Activated B cell treated with CpG ODN at 0.5 μM for 24 hours (primary cell): ENCODE measurements at regions not wholly inside any gene's neighbourhood (a gene's known extent, or its start where the extent isn't known, plus 50 kb on each side); places are given as distances from the start of the nearest gene placed in this dataset.
"Not testable (repeated sequence)": the region's sequence is repeated elsewhere in the genome, so short reads cannot be mapped to it uniquely, and the experiment has no call there.

ENCODE experiments used
- ATAC-seq: fragments of 200-7000 bp; cut with Tn5 transposase; one replicate; pipeline ENCODE4 v1.10.0; 2021; ENCODE audit warnings: low read depth, mild to moderate bottlenecking, moderate library complexity
- CTCF ChIA-PET: fragments of 350-600 bp; sonication (Branson Sonifier 250); formaldehyde crosslinking; loops from one replicate; lab custom pipeline; 2021; ENCODE audit warnings: antibody characterized with exemption; lab: Charles Lee
- POLR2A ChIA-PET: fragments of 350-600 bp; sonication (Branson Sonifier 250); formaldehyde crosslinking; loops from one replicate; lab custom pipeline; 2021; ENCODE audit warnings: antibody characterized with exemption; lab: Charles Lee
- DNase-seq: peaks from one replicate; pipeline ENCODE4 v3.0.0; 2022
- H3K27ac Mint-ChIP-seq: one replicate; pipeline ENCODE4 v1.8.0; 2020; ENCODE audit warnings: mixed read lengths
- H3K27me3 Mint-ChIP-seq: one replicate; pipeline ENCODE4 v1.8.0; 2021; ENCODE audit warnings: mixed read lengths
- H3K36me3 Mint-ChIP-seq: one replicate; pipeline ENCODE4 v1.8.0; 2021; ENCODE audit warnings: low read depth, mixed read lengths
- H3K4me1 Mint-ChIP-seq: one replicate; pipeline ENCODE4 v1.8.0; 2021; ENCODE audit warnings: mixed read lengths
- H3K4me3 Mint-ChIP-seq: one replicate; pipeline ENCODE4 v1.8.0; 2020; ENCODE audit warnings: mild to moderate bottlenecking, mixed read lengths
- H3K9me3 Mint-ChIP-seq: one replicate; pipeline ENCODE4 v1.8.0; 2020; ENCODE audit warnings: mixed read lengths
- CTCF ChIP-seq: fragments of 200-600 bp; IDR thresholded peaks from one replicate; pipeline ENCODE4 v1.8.0; 2022; ENCODE audit warnings: antibody characterized with exemption, mild to moderate bottlenecking
- intact Hi-C: fragments of 100-400 bp; cut with micrococcal nuclease; formaldehyde crosslinking; loops from one replicate; pipeline ENCODE4 v1.15.1; 2024

GRCh38 chrX:125137521-125137920 lies 182.2 kb upstream of the TEX13C start:
- TF ChIP-seq CTCF = no peak
- Mint-ChIP-seq H3K4me1 (no peaks in the 10 kb centered on the region), H3K4me3 (no peak overlapping the region), H3K27me3 (no peaks in the 10 kb centered on the region), H3K36me3 (no peaks in the 10 kb centered on the region), H3K9me3 (no peaks in the 10 kb centered on the region), H3K27ac (no peak overlapping the region)
- CTCF ChIA-PET = no interaction called here
- intact Hi-C loops = no loop called here
- ATAC-seq (no peak), DNase-seq (no peak)
- POLR2A ChIA-PET = no interaction called here

DNA sequence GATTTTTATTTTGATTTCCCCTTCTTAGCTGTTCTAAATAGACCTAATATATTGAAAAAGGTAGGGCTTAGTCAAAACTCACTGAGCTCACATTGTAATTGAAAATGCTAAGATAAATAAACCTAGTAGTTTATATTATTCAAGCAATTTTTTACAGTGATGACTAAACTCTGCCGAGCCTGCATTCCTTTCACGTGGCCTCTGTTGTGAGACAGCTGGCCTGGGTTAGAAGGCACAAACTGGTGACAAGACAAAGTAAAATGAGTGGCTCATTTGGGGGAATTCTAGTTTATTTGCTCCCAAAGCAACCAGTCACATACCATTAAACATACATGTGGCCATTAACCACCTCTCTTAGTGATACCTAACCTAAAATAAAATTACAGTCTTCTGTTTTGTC lies 169.4 kb upstream of the TEX13C start:
- H3K9me3 Mint-ChIP-seq = no peaks in the 10 kb centered on the region
- H3K36me3 Mint-ChIP-seq = no peaks in the 10 kb centered on the region
- no peaks in the 10 kb centered on the region for H3K4me1 Mint-ChIP-seq
- no peak overlapping the region for H3K27ac Mint-ChIP-seq
- CTCF ChIA-PET = no interaction called here
- no peak for TF ChIP-seq CTCF
- intact Hi-C loops = no loop called here
- POLR2A ChIA-PET = no interaction called here
- no peaks in the 10 kb centered on the region for H3K27me3 Mint-ChIP-seq
- DNase-seq (no peak), ATAC-seq (no peak)
- no peak overlapping the region for H3K4me3 Mint-ChIP-seq

- H3K36me3 Mint-ChIP-seq = no peaks in the 10 kb centered on the region
- no peaks in the 10 kb centered on the region for H3K9me3 Mint-ChIP-seq
- POLR2A ChIA-PET = no interaction called here
- no peaks in the 10 kb centered on the region for H3K4me1 Mint-ChIP-seq
- TF ChIP-seq CTCF = no peak
- intact Hi-C loops = no loop called here
- ATAC-seq (no peak), DNase-seq (no peak)
- CTCF ChIA-PET = no interaction called here
- H3K27ac Mint-ChIP-seq = no peak overlapping the region
- H3K4me3 Mint-ChIP-seq = no peak overlapping the region
- H3K27me3 Mint-ChIP-seq = no peaks in the 10 kb centered on the region
Observed at GRCh38 chrX:125151146-125151545, 168.5 kb upstream of the TEX13C start.

- ATAC-seq = no peak
- no peaks in the 10 kb centered on the region for H3K9me3 Mint-ChIP-seq
- no peak overlapping the region for H3K4me3 Mint-ChIP-seq
- no peaks in the 10 kb centered on the region for H3K36me3 Mint-ChIP-seq
- intact Hi-C loops = no loop called here
- ChIA-PET POLR2A (no interaction called here), CTCF (no interaction called here)
- no peaks in the 10 kb centered on the region for H3K27me3 Mint-ChIP-seq
- no peak for TF ChIP-seq CTCF
- H3K27ac Mint-ChIP-seq = no peak overlapping the region
- H3K4me1 Mint-ChIP-seq = no peaks in the 10 kb centered on the region
- DNase-seq = no peak
Observed at GRCh38 chrX:125152011-125152410, 167.7 kb upstream of the TEX13C start.

DNA sequence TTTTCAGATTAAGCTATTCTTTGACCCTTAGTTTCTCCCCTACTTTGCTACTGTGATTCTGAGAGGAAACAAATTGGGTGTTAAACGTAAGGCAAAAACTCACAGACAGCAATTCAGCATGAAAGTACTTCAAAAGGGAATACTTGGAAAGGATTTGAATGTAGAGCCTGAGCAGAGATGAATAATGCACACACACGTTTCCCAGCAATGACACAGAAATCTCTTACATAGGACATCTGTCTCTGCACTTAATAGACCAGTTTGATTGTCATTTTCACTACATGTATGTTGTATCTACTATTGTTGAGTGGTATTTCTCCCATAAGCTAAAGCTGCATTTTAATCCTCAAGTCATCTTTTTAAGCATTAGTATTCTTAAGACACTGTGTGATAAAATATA lies 166.1 kb upstream of the TEX13C start:
- Mint-ChIP-seq H3K27me3 (no peaks in the 10 kb centered on the region), H3K36me3 (no peaks in the 10 kb centered on the region), H3K9me3 (no peaks in the 10 kb centered on the region), H3K4me1 (no peaks in the 10 kb centered on the region), H3K27ac (no peak overlapping the region), H3K4me3 (no peak overlapping the region)
- no peak for DNase-seq
- ChIA-PET POLR2A (no interaction called here), CTCF (no interaction called here)
- no peak for TF ChIP-seq CTCF
- intact Hi-C loops = no loop called here
- ATAC-seq = no peak

DNA sequence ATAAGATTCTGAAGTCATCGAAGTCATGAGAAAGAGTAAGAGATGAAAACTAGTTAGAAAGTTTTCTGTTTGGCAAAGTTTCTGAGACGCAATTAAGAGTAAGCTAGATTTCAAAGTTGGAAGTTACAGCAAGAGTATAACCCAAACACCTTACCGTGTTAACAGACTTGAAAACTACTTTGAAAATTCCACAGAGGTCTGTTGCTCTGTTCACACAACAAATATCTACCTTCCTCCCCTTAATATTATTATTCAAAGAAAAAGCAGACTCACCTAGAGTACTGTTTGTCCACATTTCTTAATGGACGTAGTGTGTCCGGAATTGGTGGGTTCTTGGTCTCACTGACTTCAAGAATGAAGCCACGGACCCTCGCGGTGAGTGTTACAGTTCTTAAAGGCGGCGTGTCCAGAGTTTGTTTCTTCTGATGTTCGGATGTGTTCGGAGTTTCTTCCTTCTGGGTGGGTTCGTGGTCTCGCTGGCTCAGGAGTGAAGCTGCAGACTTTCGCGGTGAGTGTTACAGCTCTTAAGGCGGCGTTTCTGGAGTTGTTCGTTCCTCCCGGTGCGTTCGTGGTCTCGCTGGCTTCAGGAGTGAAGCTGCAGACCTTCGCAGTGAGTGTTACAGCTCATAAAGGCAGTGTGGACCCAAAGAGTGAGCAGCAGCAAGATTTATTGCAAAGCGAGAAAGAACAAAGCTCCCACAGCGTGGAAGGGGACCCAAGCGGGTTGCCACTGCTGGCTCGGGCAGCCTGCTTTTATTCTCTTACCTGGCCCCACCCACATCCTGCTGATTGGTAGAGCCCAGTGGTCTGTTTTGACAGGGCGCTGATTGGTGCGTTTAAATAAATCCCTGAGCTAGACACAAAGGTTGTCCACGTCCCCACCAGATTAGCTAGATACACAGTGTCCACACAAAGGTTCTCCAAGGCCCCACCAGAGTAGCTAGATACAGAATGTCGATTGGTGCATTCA lies 165.1 kb upstream of the TEX13C start:
- POLR2A ChIA-PET, ATAC-seq, H3K9me3 Mint-ChIP-seq, H3K27me3 Mint-ChIP-seq, H3K4me1 Mint-ChIP-seq, H3K36me3 Mint-ChIP-seq, CTCF ChIA-PET, intact Hi-C loops, DNase-seq, H3K27ac Mint-ChIP-seq, H3K4me3 Mint-ChIP-seq: not testable (repeated sequence)

DNA sequence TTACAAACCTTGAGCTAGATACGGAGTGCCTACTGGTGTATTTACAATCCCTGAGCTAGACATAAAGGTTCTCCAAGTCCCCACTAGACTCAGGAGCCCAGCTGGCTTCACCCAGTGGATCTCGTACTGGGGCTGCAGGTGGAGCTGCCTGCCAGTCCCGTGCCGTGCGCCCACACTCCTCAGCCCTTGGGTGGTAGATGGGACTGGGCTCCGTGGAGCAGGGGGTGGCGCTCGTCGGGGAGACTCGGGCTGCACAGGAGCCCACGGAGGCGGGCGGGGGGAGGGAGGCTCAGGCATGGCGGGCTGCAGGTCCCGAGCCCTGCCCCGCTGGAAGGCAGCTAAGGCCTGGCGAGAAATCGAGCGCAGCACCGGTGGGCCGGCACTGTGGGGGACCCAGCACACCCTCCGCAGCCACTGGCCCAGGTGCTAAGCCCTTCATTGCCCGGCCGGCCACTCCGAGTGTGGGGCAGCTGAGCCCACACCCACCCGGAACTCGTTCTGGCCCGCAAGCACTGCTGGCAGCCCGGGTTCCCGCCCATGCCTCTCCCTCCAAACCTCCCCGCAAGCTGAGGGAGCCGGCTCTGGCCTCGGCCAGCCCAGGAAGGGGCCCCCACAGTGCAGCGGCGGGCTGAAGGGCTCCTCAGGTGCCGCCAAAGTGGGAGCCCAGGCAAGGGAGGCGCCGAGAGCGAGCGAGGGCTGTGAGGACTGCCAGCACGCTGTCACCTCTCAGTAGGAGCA lies 164.2 kb upstream of the TEX13C start:
- intact Hi-C loops, CTCF ChIA-PET, H3K27ac Mint-ChIP-seq, H3K4me1 Mint-ChIP-seq, H3K9me3 Mint-ChIP-seq, H3K36me3 Mint-ChIP-seq, H3K27me3 Mint-ChIP-seq, ATAC-seq, POLR2A ChIA-PET, H3K4me3 Mint-ChIP-seq, DNase-seq: not testable (repeated sequence)
